Posterior cingulate gyrus (tissue), 11 donors: ENCODE measurements at regions not wholly inside any gene's neighbourhood (a gene's known extent, or its start where the extent isn't known, plus 50 kb on each side); places are given as distances from the start of the nearest gene placed in this dataset.
"Not testable (repeated sequence)": the region's sequence is repeated elsewhere in the genome, so short reads cannot be mapped to it uniquely, and the experiment has no call there.

ENCODE experiments used
- DNase-seq, 10 donors: peaks; one replicate each; pipeline versions ENCODE4 v3.0.0 to v3.0.0-alpha.2; 2020 to 2021; ENCODE audit warnings: mixed read lengths in 3 of 10
- intact Hi-C: fragments of 100-400 bp; cut with DNase I; formaldehyde crosslinking; loops from one replicate; pipeline ENCODE4 v1.15.1; 2023

- DNase-seq: no peak
- intact Hi-C loops: no loop called here
These were observed 128.7 kb downstream of the CEP120 start for GRCh38 chr5:123294544-123294943.

GRCh38 chr5:123289210-123289609 is 134.0 kb downstream of the CEP120 start:
- no peak for DNase-seq
- intact Hi-C loops: no loop called here

GRCh38 chr5:123287881-123288280 is 135.3 kb downstream of the CEP120 start:
- no peak for DNase-seq
- intact Hi-C loops: no loop called here

DNA sequence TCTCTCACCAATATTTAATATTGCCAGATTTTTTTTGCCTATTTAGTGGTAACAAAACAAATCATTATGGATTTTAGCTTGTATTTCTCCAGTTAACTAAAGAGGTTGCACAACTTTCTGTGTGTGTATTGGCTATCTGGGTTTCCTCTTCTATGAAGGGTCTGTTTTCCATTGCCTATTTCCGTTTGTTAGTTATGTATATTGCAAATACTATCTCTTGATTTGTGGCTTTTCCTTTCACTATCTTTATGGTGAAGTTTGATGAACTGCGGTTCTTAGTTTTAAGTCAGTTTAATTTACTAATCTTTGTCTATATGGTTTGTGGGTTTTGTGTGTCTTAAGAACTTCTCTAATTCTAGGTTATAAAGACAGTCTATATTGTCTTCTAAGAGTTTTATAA is 136.3 kb downstream of the CEP120 start:
- no peak for DNase-seq
- intact Hi-C loops: no loop called here

DNA sequence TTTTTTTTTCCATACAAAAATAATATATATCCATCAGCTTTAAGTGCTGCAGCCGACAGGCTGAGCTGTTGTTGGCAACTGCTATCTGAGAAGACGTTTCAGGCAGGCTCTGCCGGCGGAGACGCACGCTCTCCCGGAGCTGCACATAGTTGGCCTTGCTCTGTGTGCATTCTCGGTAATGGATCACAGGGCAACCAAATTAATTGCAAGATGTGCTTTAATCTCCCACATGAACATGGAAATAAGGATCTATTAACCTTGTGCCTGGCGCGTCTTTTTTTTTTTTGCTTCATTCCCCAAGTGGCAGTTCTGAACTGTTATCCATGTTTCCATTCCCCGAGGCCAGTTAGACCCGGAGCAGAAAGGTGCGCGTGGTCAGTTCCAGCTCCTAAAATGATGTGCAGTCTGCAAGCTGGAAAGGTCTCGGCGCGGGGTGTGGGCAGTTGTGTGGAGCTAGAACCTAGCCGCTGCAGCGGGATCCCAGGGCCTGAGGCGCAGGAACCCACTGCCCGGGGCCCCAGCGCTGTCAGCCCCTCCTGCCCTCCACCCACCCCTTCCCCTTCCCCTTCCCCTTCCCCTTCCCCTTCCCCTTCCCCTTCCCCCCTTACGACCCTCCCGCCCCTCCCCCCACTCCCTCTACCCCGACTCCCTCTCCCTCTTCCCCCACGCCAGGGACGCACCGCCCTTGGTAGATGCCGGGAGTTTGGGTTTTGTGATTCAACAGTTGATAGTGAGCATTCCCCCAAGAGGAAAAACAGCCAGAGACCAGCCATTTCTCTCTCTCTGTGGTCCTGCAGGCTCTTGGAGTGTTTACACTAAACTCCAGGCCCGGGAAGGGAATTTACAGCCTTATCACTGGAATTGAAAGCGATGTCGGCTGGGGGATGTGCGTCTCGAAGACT is 137.8 kb downstream of the CEP120 start:
- peak in 3 of 10 donors; percentile 52 to 83 (median 52) for DNase-seq
- intact Hi-C loops: no loop called here

GRCh38 chr5:123283499-123283898 is 139.7 kb downstream of the CEP120 start:
- intact Hi-C loops: no loop called here
- no peak for DNase-seq

DNA sequence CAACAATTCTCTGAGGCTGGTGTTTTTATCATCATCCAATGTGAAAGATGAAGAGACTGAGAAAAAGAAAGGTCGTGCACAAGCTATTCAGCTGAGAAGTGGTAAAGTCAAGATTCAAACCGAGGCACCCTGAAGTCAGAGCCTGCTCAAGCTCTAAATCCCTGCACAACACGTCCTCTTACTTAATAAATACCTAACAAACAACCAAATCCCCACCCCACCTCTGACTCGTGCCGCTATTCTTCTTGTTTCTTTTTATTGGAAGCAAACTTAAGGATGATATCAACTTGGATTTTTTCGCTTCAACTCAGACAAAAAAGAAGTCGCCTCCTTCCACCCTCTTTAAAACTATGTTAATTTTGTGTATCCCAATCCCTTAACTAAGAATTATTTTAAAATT is 140.2 kb downstream of the CEP120 start:
- DNase-seq: no peak
- intact Hi-C loops: no loop called here

DNA sequence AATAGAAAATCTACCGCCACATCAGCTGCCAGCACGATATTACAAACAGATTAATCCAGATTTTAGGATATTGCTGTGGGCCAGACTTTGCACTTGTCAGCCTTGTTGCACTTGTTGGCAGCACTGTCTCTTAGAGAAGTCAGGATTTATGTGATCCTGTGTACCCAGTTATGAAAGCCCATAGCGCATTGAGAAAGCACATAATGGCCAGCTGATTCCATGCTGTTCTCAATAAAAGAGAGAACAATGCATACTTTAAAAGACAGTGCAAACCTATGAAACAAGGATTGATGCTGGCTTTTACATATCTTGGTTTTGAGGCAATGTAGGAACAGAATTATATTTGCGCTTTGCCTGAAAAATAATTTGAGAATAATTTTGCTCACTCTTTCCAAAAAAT is 140.8 kb downstream of the CEP120 start:
- DNase-seq: no peak
- intact Hi-C loops: no loop called here

DNA sequence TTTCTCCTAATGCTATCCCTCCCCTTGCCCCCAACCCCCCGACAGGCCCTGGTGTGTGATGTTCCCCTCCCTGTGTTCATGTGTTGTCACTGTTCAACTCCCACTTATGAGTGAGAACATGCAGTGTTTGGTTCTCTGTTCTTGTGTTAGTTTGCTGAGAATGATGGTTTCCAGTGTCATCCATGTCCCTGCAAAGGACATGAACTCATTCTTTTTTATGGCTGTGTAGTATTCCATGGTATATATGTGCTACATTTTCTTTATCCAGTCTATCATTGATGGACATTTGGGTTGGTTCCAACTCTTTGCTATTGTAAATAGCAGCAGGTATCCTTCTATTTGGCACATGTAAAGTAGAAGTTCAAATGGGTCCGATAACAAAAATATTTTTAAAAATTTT is 142.3 kb downstream of the CEP120 start:
- DNase-seq, intact Hi-C loops: not testable (repeated sequence)

GRCh38 chr5:123279136-123279535 is 144.1 kb downstream of the CEP120 start:
- intact Hi-C loops: no loop called here

DNA sequence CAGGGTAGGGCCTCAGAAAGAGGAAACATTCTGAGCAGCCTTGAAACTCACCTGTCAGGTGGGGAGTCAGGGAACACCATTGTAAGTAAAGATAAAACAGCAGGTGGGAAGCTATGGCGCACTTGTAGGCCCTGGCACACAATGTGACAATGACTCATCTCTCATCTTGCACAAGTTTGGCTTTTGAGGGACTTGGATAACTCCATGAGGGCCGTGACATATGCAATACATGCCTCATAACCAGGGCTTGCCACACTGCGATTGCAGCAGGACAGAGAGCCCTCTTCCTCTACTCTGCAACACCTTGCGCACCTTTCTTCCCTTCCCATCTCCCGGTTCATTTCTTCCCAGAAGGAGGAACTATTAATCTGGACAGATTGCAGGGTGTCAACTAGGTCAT is 144.9 kb downstream of the CEP120 start:
- no peak for DNase-seq
- intact Hi-C loops: no loop called here

More at GRCh38 chr5:123279136-123279535, 144.1 kb downstream of the CEP120 start:
- DNase-seq: no peak

- DNase-seq: no peak
- intact Hi-C loops: no loop called here
These were observed 149.2 kb downstream of the CEP120 start for GRCh38 chr5:123273984-123274383.

GRCh38 chr5:123273095-123273494 is 150.1 kb downstream of the CEP120 start:
- intact Hi-C loops: no loop called here
- DNase-seq: no peak

- intact Hi-C loops: no loop called here
- DNase-seq: peak in 1 of 10 donors; percentile 48
These were observed 153.4 kb downstream of the CEP120 start for GRCh38 chr5:123269851-123270250.

DNA sequence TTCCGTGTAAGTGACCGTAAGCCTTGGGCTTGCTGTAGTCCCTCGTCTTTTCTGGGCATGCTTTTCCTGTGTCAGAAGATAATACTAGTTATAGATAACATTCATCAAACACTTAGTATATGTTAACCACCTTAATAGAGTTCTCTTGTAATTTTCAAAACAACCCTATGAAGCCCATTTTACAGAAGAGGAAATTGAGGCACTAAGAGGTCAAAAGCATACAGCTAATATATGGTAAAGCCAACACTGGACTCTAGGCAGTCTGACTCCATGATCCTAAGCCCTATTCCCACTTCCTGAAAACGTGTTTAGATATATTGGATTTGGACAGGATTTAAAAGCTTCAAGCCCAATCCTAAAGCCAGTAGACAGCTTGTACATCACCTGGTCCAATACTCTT is 153.8 kb downstream of the CEP120 start:
- no peak for DNase-seq
- intact Hi-C loops: no loop called here

- intact Hi-C loops: no loop called here
- no peak for DNase-seq
These were observed 156.8 kb downstream of the CEP120 start for GRCh38 chr5:123266365-123266764.

DNA sequence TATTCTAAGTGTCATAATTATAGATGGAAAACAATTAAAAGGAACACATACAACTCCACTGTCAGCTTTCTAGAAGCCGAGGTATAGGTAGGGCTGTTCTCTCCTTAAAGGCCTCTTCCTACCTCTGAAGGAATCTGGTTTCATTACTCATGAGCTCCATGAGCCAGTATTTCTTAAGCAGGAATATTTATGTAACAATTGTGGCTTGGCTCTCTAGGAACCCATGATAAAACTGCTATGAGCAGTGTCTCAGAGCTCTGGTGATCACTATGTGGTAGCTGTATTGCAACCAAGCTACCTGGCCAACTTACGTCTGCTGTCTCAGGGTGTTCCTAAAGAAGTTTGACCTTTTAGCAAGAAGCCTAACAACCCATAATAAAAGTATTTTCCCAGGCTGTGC is 157.7 kb downstream of the CEP120 start:
- intact Hi-C loops: no loop called here
- DNase-seq: no peak

- no peak for DNase-seq
- intact Hi-C loops: no loop called here
These were observed 158.8 kb downstream of the CEP120 start for GRCh38 chr5:123264394-123264793.

DNA sequence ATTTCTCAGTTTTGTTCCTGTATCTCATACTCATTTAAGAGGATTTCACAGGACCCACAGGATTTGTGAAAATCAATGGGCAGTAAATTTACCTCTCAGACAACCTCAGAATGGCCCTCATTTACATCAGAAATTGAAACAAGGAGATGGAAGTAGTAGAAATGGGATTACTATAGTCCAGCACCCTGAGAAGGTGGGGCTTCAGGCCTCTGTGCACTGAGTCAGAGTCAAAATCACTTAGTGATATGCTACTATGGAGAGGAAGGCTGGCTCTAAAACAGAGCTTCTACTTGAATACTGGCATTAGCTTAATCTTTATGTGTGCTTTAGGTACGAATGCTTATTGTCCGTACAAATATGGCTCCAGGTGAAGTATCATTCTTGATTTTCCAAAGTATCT is 159.3 kb downstream of the CEP120 start:
- no peak for DNase-seq
- intact Hi-C loops: no loop called here

DNA sequence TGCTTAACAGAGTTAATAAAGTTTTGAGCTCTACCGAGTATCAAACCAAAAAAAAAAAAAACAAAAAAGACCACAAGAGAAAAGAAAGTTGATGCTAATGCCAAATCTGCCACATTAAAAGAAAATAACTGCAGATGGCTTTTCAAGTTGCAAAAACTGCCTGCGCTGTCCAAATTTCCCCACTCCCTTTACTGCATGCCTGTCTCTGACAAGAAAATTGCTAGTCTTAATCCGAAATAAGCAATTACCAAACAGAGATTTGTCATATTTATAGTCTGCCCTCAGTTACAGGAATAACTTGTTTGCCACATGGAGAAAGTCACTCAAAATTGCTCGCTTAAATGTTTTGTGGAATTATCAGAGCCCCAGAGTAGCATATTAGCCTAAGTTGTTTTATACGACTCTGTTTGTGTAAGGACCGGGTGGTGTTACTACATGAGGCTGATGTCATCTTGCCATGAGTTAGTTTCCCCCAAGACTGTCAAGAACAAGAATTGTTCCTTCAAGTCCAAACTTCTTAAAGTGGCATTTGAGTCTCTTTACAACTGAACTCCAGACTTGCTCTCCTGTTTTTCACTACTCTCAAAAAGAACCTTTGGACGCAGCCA is 160.9 kb downstream of the CEP120 start:
- intact Hi-C loops: no loop called here
- DNase-seq: no peak

DNA sequence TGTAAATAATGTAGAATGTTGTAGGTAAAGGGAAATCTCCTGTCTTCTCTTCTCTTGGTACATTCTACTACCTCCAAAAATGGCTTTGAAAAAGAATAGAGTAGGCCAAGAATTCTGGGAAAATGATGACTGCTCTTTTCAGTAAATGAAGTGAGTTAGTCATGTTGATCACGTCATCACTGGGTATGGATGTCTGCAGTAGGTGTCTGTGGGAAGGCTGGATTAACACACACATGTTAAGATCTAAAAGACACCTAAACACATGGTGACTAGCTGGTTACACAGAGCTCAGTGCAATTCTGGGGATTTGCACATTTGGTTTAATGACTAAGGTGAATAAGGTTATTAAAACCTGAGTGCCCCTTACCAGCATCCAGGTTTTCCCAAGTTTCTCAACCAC is 161.5 kb downstream of the CEP120 start:
- intact Hi-C loops: no loop called here
- no peak for DNase-seq

- intact Hi-C loops: no loop called here
These were observed 160.4 kb downstream of the PRDM6 start for GRCh38 chr5:123249446-123249845.

More at GRCh38 chr5:123249446-123249845, 160.4 kb downstream of the PRDM6 start:
- DNase-seq: no peak
